ENCODE measurements at regions not wholly inside any gene's neighbourhood (a gene's known extent, or its start where the extent isn't known, plus 50 kb on each side); places are given as distances from the start of the nearest gene placed in this dataset.
"Not testable (repeated sequence)": the region's sequence is repeated elsewhere in the genome, so short reads cannot be mapped to it uniquely, and the experiment has no call there.

DNA sequence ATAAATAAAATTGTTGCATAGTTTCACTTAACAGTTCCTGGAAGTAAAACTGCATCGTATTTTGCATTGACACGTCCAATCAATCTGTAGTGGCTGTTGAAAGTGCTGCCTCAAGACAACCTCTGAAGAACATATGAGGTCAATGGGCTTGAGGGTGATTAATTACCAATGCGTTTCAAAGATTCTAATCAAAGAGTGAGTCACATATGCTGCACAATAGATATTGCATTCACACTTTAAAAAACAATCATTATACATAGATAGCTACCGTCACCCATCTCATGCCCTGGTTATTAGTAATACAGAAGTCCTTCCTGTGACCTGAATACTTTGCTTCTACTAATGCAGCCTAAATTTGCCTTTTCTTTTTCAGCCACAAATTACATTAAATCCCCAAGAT, 743.3 kb upstream of the SLIT2 start:
- Mint-ChIP-seq H3K4me3 (no peak overlapping the region), H3K27ac (no peak overlapping the region)

DNA sequence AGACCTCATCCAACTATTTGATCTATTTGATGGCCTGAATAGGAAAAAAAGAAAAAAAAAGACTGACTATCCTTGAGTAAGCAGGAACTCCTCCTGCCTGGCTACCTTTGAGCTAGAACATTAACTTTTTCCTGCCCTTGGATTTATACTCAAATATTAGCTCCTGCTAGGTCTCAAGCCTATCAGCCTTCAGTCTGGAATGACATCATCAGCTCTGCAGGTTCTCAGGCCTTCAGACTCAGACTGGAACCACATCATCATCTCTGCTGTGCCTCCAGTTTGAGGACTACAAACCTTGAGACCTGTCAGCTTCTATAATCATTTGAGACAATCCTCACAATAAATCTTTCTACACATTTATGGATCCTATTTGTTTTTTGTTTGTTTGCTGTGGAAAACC, 754.0 kb upstream of the SLIT2 start:
- Mint-ChIP-seq H3K4me3 (no peak overlapping the region), H3K4me1 (no peaks in the 10 kb centered on the region), H3K9me3 (peaks cover 5 to 42% (median 19%) of the 10 kb centered on the region in 6 donors), H3K27me3 (ENCODE audit: low read depth in 3 of 3) (no peaks in the 10 kb centered on the region), H3K27ac (no peak overlapping the region), H3K36me3 (no peaks in the 10 kb centered on the region)
- no peak for DNase-seq

More for the DNA sequence above, 743.3 kb upstream of the SLIT2 start:
- H3K9me3 Mint-ChIP-seq: peaks cover 2 to 33% (median 8%) of the 10 kb centered on the region in 6 donors
- no peak for DNase-seq
- H3K4me1 Mint-ChIP-seq: no peaks in the 10 kb centered on the region
- H3K27me3 Mint-ChIP-seq (ENCODE audit: low read depth in 3 of 3): peaks cover 0 to 3% (median 0%) of the 10 kb centered on the region in 3 donors
- H3K36me3 Mint-ChIP-seq: peaks cover 0 to 5% (median 0%) of the 10 kb centered on the region in 3 donors

DNA sequence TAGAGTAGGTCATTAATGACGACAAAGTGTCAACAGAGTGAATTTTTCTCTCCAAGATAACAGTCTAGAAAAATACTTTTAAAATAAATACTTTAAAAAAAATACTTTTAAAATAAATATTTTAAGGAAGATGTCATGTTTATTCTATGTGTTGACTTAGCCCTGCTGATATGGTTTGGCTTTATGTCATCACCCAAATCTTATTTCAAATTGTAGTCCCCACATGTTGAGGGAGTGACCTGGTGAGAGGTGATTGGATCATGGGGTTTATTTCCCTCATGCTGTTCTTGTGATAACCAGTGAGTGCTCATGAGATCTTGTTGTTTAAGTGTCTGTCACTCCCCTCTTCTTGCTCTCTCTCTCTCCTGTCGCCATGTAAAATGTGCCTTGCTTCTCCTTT, 754.9 kb upstream of the SLIT2 start:
- Mint-ChIP-seq H3K27ac (no peak overlapping the region), H3K36me3 (no peaks in the 10 kb centered on the region), H3K4me1 (no peaks in the 10 kb centered on the region), H3K4me3 (no peak overlapping the region), H3K9me3 (peaks cover 6 to 38% (median 19%) of the 10 kb centered on the region in 6 donors), H3K27me3 (ENCODE audit: low read depth in 3 of 3) (no peaks in the 10 kb centered on the region)
- DNase-seq: no peak

DNA sequence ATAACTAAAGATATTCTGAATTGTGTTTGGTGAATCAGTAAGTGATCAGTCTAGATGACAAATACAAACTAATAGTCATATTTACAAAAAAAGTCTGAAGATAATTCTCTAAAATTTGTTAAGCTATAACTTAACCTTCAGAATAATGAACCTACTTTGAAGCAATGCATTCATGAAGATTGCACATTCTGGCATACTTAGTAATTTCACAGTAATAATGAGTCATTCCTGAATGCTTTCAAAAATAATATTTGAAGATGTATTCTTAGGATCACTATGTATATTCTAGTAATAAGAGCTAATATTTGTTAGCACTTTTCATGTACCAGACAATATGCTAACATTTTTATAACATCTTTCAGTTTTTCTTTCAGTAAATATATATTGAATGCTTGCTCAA, 756.7 kb upstream of the SLIT2 start:
- H3K27ac Mint-ChIP-seq: no peak overlapping the region
- no peaks in the 10 kb centered on the region for H3K4me1 Mint-ChIP-seq
- H3K36me3 Mint-ChIP-seq: no peaks in the 10 kb centered on the region
- H3K9me3 Mint-ChIP-seq: peaks cover 6 to 38% (median 17%) of the 10 kb centered on the region in 6 donors
- H3K27me3 Mint-ChIP-seq (ENCODE audit: low read depth in 3 of 3): no peaks in the 10 kb centered on the region
- no peak overlapping the region for H3K4me3 Mint-ChIP-seq
- DNase-seq: no peak

DNA sequence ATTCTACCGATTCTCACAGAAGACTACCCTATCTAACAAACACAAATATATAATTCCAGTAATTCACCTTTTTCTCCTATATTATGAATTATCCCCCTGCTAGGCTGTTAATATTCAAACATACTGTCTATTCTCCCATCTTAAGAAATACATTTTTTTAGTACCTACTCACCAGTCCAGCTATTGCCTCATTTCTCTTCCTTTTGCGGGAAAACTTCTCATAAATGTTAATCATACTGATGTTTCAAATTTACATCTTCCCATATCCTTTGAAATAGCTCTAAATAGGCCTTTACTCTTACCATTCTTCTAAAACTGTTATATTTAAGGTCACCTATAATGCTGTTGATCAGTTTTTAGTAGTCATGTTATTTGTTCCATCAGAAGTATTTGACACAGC, 759.1 kb upstream of the SLIT2 start:
- Mint-ChIP-seq H3K4me3 (no peak overlapping the region), H3K27ac (no peak overlapping the region), H3K4me1 (no peaks in the 10 kb centered on the region), H3K27me3 (ENCODE audit: low read depth in 3 of 3) (no peaks in the 10 kb centered on the region), H3K36me3 (no peaks in the 10 kb centered on the region), H3K9me3 (peaks cover 6 to 37% (median 14%) of the 10 kb centered on the region in 6 donors)
- no peak for DNase-seq

DNA sequence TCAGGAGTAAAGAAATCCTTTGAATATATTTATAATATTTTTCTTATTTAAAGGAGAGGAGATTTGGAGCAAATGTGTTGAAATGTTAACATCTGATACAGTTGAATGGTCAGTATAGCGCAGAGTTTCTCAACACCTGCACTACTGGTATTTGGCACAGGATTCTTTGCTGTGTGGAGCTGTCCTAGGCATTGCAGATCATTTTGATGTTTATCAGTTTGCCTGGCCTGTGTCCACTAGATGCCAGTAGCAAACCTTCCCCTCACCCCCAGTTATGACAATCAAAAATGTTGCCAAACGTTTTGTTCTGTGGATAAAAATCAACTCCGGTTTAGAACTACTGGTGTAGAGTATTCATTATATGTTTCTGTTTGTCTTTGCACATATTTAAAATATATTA, 765.3 kb upstream of the SLIT2 start:
- Mint-ChIP-seq H3K4me3 (no peak overlapping the region), H3K9me3 (peaks cover 1 to 22% (median 7%) of the 10 kb centered on the region in 6 donors), H3K27ac (no peak overlapping the region), H3K36me3 (no peaks in the 10 kb centered on the region), H3K27me3 (ENCODE audit: low read depth in 3 of 3) (no peaks in the 10 kb centered on the region), H3K4me1 (no peaks in the 10 kb centered on the region)
- DNase-seq: no peak

DNA sequence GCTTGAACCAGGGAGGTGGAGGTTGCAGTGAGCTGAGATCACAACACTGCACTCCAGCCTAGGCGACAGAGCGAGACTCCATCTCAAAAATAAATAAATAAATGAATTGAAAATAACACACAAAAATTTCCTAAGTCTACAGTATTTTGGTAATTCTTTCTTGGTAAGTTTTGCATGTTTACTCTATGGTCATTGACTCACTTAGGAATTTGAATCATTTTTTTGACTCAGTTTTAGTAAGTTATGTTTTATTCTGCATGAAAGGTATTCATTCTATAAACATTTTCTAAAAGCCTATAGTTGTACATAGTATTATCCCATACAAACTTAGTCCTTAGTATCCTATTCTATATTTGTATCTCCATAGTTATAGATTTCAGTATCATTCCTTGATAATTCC, 772.9 kb upstream of the SLIT2 start:
- H3K27ac Mint-ChIP-seq: no peak overlapping the region
- no peak for DNase-seq
- no peak overlapping the region for H3K4me3 Mint-ChIP-seq
- H3K36me3 Mint-ChIP-seq: no peaks in the 10 kb centered on the region
- peaks cover 2 to 16% (median 6%) of the 10 kb centered on the region in 6 donors for H3K9me3 Mint-ChIP-seq
- H3K27me3 Mint-ChIP-seq (ENCODE audit: low read depth in 3 of 3): peaks cover 0 to 1% (median 0%) of the 10 kb centered on the region in 3 donors
- H3K4me1 Mint-ChIP-seq: no peaks in the 10 kb centered on the region

DNA sequence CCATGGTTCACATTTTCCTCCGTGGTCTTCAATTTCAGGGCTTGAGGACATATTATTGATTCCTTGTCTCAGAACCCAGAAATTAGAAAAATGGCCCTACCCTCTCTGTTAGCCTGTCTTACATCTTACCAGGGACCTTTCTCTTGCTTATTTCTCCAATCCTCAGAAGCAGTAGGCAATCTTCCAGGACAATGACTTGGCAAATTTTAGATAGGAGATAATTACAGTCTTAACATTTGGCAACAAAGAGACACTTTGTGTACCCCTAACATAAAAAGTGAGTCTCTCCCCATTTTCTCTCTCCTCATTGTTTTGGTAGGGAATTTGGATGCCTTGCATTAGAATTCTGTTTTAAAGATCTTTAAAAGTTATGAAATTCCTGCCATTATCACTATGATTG, 778.1 kb upstream of the SLIT2 start:
- H3K36me3 Mint-ChIP-seq: no peaks in the 10 kb centered on the region
- peaks cover 7 to 44% (median 15%) of the 10 kb centered on the region in 6 donors for H3K9me3 Mint-ChIP-seq

DNA sequence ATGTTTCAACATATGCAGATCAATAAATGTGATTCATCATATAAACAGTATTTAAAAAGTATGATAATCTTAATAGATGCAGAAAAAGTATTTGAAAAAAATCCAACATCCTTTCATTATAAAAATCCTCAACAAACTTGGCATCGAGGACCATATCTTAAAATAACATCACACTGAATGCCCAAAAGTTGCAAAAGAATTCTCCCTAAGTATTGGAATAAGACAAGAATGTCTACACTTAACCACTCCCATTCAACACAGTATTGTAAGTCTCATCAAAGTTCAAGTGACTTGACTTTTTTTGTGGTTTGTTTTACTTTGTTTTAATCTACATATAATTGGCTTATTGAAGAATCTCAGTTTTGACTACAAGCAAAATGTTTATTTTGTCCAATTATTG, 779.0 kb upstream of the SLIT2 start:
- Mint-ChIP-seq H3K27me3 (ENCODE audit: low read depth in 3 of 3) (peaks cover 0 to 1% (median 0%) of the 10 kb centered on the region in 3 donors), H3K36me3 (no peaks in the 10 kb centered on the region)

More for the DNA sequence above, 778.1 kb upstream of the SLIT2 start:
- H3K27ac Mint-ChIP-seq: no peak overlapping the region
- no peaks in the 10 kb centered on the region for H3K4me1 Mint-ChIP-seq
- H3K27me3 Mint-ChIP-seq (ENCODE audit: low read depth in 3 of 3): peaks cover 0 to 1% (median 0%) of the 10 kb centered on the region in 3 donors
- H3K4me3 Mint-ChIP-seq: no peak overlapping the region
- DNase-seq: no peak

DNA sequence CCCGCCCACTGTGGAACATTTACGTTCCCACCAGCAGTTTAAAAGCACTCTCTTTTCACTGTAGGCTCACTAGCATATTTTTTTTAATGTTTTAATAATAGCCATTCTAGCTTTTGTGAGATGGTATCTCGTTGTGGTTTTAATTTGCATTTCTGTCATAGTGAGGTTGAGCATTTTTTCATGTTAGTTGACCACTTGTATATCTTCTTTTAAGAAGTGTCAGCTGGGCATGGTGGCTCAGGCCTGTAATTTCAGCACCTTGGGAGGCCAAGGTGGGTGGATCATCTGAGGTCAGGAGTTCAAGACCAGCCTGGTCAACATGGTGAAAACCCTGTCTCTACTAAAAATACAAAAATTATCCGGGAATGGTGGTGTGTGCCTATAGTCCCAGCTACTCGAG, 781.7 kb upstream of the SLIT2 start:
- H3K27me3 Mint-ChIP-seq (ENCODE audit: low read depth in 3 of 3); H3K4me3 Mint-ChIP-seq; H3K4me1 Mint-ChIP-seq; H3K36me3 Mint-ChIP-seq; H3K27ac Mint-ChIP-seq; DNase-seq: not testable (repeated sequence)
- peaks cover 7 to 49% (median 18%) of the 10 kb centered on the region in 6 donors for H3K9me3 Mint-ChIP-seq

More for the DNA sequence above, 779.0 kb upstream of the SLIT2 start:
- Mint-ChIP-seq H3K4me3 (no peak overlapping the region), H3K27ac (no peak overlapping the region), H3K9me3 (peaks cover 7 to 50% (median 20%) of the 10 kb centered on the region in 6 donors), H3K4me1 (no peaks in the 10 kb centered on the region)
- DNase-seq: no peak

DNA sequence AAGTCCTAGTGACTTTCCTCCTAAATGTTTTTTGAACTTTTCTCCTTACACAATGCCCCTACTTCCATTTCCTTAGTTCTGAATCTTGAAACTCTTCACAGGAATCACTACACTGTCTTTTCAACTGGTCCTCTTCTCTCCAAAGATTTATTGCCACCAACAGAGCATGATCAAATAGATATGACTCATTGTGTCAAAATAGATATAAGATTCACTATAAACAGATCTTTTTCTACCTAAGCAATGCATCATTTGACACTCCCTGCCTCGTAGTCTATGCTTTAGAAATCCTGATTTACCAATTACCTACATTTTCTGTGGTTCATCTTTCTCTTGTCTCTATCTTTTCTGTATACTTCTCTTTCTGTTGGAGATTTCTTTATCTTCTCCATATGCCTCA, 789.6 kb upstream of the SLIT2 start:
- Mint-ChIP-seq H3K4me3 (no peak overlapping the region), H3K27ac (no peak overlapping the region), H3K4me1 (no peaks in the 10 kb centered on the region), H3K36me3 (peaks cover 0 to 5% (median 0%) of the 10 kb centered on the region in 3 donors), H3K27me3 (ENCODE audit: low read depth in 3 of 3) (no peaks in the 10 kb centered on the region), H3K9me3 (peaks cover 4 to 23% (median 11%) of the 10 kb centered on the region in 6 donors)
- DNase-seq: no peak

DNA sequence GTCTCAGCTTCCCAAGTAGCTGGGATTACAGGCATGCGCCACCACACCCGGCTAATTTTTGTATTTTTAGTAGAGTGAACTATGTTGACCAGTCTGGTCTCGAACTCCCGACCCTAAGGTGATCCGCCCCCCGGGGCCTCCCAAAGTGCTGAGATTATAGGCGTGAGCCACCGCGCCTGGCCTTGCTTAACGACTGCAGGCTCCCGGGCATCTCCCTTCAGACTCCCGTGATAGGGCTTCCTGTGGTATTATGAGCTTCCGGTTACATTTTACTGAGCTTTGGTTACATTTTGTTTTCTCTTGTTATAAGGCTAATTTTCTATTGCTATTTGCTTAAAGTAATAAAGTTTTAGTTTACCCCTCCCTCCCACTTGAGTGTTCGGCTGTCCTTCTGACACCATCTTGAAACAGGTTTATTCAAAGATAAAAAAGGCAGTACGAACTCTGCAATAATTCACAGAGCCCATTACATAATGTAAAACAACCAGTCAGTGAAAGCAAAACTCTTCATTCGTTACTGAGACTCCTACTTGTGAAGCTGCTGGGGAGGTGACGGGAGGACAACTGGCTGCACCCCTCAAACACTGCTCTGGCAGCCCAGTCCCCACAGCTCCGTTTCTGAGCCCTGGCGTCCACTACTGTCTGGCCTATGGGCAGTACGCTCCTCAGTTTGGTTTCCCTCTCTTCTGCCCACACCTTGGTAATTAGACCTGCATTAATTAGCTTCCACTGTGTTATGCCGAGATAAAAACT, 795.7 kb upstream of the SLIT2 start:
- peaks cover 11 to 44% (median 24%) of the 10 kb centered on the region in 6 donors for H3K9me3 Mint-ChIP-seq
- no peaks in the 10 kb centered on the region for H3K27me3 Mint-ChIP-seq (ENCODE audit: low read depth in 3 of 3)
- no peak overlapping the region for H3K27ac Mint-ChIP-seq
- no peak for DNase-seq
- peaks cover 3 to 5% (median 4%) of the 10 kb centered on the region in 3 donors for H3K36me3 Mint-ChIP-seq
- H3K4me1 Mint-ChIP-seq: no peaks in the 10 kb centered on the region
- no peak overlapping the region for H3K4me3 Mint-ChIP-seq

DNA sequence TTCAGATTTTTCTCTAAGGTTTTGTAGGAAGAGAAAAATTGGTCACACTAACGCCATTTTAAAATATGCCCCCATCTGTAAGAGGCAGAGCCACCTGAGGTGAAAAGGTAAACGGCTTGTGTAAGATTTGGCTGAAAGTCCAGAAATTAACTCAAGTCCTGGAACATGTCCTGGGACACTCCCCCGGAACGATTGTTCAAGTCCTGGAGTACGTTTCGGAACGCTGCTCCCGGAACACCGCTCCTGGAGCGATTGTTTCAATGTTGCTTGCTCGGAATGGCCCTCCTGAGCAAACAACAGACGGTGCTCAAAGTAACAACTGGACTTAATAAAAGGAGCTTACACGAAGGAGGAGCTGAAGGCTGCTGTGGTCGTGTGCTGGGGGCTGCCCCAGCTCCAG, 796.5 kb upstream of the SLIT2 start:
- no peaks in the 10 kb centered on the region for H3K4me1 Mint-ChIP-seq
- H3K4me3 Mint-ChIP-seq: no peak overlapping the region
- peaks cover 11 to 47% (median 26%) of the 10 kb centered on the region in 6 donors for H3K9me3 Mint-ChIP-seq
- H3K27me3 Mint-ChIP-seq (ENCODE audit: low read depth in 3 of 3): peaks cover 0 to 3% (median 0%) of the 10 kb centered on the region in 3 donors
- no peak overlapping the region for H3K27ac Mint-ChIP-seq
- H3K36me3 Mint-ChIP-seq: peaks cover 3 to 5% (median 4%) of the 10 kb centered on the region in 3 donors
- DNase-seq: no peak

DNA sequence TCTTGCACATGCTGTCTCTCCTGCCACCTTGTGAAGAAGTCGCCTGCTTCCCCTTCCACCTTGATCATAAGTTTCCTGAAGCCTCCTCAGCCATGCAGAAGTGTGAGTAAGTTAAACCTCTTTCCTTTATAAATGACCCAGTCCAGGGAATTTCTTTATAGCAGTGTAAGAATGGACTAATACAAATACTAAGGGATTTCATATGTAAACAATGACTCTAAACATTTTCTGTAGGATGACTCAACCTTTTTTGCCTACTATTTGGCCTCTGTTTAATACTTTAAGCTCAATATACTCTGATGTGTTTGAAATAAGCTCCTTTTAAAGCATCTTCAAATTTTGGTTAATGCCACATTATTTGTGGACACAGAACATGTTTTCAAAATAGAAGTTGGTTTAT, 813.5 kb upstream of the SLIT2 start:
- DNase-seq: no peak

DNA sequence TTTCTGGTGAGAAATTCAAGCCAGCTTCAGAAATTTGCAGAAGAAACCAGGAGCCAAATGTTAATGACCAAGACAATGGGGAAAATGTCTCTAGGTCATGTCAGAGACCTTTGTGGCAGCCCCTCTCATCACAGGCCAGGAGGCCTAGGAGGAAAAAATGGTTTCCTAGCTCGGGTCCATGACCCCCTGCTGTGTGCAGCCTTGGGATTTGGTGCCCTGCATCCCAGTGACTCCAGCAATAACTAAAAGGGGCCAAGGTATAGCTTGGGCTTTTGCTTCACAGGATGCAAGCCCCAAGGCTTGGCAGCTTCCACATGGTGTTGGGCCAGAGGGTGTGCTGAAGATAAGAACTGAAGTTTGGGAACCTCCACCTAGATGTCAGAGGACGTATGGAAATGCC, 814.7 kb upstream of the SLIT2 start:
- no peak overlapping the region for H3K27ac Mint-ChIP-seq
- H3K4me3 Mint-ChIP-seq: no peak overlapping the region
- no peak for DNase-seq
- H3K4me1 Mint-ChIP-seq: no peaks in the 10 kb centered on the region
- peaks cover 16 to 62% (median 28%) of the 10 kb centered on the region in 6 donors for H3K9me3 Mint-ChIP-seq
- no peaks in the 10 kb centered on the region for H3K27me3 Mint-ChIP-seq (ENCODE audit: low read depth in 3 of 3)
- H3K36me3 Mint-ChIP-seq: peaks cover 0 to 3% (median 0%) of the 10 kb centered on the region in 3 donors

More for the DNA sequence above, 813.5 kb upstream of the SLIT2 start:
- peaks cover 0 to 3% (median 0%) of the 10 kb centered on the region in 3 donors for H3K36me3 Mint-ChIP-seq
- H3K4me1 Mint-ChIP-seq: no peaks in the 10 kb centered on the region
- peaks cover 17 to 55% (median 26%) of the 10 kb centered on the region in 6 donors for H3K9me3 Mint-ChIP-seq
- H3K27me3 Mint-ChIP-seq (ENCODE audit: low read depth in 3 of 3): no peaks in the 10 kb centered on the region
- H3K27ac Mint-ChIP-seq: no peak overlapping the region
- no peak overlapping the region for H3K4me3 Mint-ChIP-seq

Measured in immature natural killer cell (primary cell).